Right lobe of liver (tissue), 4 donors: ENCODE measurements at regions not wholly inside any gene's neighbourhood (a gene's known extent, or its start where the extent isn't known, plus 50 kb on each side); places are given as distances from the start of the nearest gene placed in this dataset.

Source experiments
- POLR2A ChIP-seq: fragments of 450-650 bp; IDR thresholded peaks from one replicate; pipeline ENCODE4 v1.6.1; 2017; ENCODE audit warnings: antibody characterized with exemption, mild to moderate bottlenecking
- TF ChIP-seq, protein P1 (sequence below), 4 donors: fragments of 200-600 bp in 3 of 4; fragments of 450-650 bp in 1 of 4; IDR thresholded peaks; one replicate each; pipeline versions ENCODE4 v1.5.1 to v1.8.0; 2016 to 2022; ENCODE audit warnings: antibody characterized with exemption in 4 of 4, mild to moderate bottlenecking in 2 of 4
- donor health status: DM: no; HTN: no; CAD: no.
- donor health status: DM: no; HTN: no; CAD: no.
- donor health status: DM: no; HTN: yes; CAD: no.

DNA sequence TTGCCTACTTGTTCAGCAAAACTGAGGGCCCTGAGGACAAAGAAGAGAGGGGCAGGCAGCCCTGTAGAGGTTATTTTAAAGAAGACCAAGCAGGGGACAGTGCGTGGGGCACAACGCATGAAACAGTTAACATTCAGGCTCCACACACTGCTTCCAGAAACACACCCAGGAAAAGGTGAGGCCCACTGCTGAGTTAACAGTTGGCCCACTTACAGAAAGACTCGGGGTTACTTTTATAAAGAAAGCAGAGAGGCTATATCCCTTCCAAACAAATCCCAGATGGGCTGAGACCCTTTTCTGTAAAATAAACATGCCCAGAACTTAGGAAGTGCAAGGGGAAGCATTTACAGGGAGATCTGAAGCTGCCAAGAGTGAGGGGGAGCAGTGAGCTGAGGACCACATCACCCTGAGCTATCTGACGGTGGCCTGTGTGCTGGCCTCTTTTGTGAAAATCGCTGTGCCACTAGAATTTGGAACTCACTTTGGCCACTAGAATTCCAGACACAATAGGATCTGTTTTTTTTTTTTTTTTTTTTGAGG lies 49.8 kb upstream of the SSTR4 start:
- TF ChIP-seq, protein P1, sequence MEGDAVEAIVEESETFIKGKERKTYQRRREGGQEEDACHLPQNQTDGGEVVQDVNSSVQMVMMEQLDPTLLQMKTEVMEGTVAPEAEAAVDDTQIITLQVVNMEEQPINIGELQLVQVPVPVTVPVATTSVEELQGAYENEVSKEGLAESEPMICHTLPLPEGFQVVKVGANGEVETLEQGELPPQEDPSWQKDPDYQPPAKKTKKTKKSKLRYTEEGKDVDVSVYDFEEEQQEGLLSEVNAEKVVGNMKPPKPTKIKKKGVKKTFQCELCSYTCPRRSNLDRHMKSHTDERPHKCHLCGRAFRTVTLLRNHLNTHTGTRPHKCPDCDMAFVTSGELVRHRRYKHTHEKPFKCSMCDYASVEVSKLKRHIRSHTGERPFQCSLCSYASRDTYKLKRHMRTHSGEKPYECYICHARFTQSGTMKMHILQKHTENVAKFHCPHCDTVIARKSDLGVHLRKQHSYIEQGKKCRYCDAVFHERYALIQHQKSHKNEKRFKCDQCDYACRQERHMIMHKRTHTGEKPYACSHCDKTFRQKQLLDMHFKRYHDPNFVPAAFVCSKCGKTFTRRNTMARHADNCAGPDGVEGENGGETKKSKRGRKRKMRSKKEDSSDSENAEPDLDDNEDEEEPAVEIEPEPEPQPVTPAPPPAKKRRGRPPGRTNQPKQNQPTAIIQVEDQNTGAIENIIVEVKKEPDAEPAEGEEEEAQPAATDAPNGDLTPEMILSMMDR (IDR thresholded peaks at IDR 0.05), result no peak
- no peak for TF ChIP-seq POLR2A
